Stimulated activated CD8-positive, alpha-beta memory T cell treated with anti-CD3 and anti-CD28 coated beads, Interleukin-15, amount 100 ng/mL, for 1 hour (primary cell): ENCODE measurements at regions not wholly inside any gene's neighbourhood (a gene's known extent, or its start where the extent isn't known, plus 50 kb on each side); places are given as distances from the start of the nearest gene placed in this dataset.

Experiments
- DNase-seq: peaks from one replicate; pipeline ENCODE4 v3.0.0-alpha.2; 2020; ENCODE audit warnings: low read depth

DNA sequence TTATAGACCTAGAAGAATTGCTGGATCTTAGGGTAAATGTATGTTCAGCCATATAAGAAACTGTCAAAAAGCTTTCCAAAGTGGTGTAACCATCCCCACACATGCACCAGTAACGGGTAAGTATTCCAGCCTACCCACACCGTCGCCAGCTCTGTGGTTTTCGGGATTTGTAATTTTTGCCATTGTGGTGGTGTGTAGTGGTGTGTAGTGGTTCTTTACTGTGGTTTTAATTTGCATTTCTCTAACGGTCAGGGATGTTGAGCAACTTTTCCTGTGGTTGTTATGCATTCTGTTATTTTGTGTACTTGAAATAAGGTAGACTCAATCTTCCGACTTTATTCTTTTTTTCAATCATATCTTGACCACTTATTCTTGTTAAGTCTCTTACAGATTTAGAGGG is 342.4 kb upstream of the AJAP1 start:
- DNase-seq, result no peak

DNA sequence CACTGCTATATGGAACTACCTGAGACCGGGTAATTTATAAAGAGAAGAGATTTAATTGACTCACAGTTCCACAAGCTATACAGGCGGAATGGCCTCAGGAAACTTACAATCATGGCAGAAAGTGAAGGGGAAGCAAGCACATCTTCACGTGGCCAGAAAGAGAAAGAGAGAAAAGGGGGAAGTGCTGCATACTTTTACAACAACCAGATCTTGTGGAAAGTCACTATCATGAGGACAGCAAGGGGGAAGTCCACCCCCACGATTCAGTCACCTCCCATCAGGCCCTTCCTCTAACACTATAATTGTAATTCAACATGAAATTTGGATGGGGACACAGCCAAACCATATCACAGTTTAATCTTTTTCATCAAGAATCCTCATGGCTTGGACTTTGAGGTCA is 339.2 kb upstream of the AJAP1 start:
- DNase-seq, result no peak

- no peak for DNase-seq
These were observed 337.2 kb upstream of the AJAP1 start for GRCh38 chr1:4317207-4317606.

- DNase-seq, result no peak
These were observed 335.7 kb upstream of the AJAP1 start for GRCh38 chr1:4318720-4319119.

DNA sequence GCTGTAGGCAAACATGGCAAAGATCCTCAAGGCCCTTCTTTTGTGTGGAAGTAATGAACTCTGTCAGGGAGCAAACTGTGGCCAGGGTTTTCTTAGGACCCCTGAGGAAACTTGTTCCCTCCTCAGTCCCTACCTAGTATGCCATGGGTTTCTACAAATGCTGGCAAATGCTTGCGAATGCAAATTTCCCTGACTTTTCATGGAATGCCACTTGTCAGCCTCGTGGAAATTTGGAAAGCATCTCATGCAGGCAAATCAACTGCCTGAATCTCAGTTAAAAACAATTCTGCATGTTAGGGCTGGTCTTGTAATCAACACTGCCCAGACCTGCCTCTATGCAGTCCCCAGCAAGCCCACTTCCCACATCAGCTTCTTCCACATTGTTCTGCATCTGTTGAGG is 334.9 kb upstream of the AJAP1 start:
- DNase-seq, result no peak

DNA sequence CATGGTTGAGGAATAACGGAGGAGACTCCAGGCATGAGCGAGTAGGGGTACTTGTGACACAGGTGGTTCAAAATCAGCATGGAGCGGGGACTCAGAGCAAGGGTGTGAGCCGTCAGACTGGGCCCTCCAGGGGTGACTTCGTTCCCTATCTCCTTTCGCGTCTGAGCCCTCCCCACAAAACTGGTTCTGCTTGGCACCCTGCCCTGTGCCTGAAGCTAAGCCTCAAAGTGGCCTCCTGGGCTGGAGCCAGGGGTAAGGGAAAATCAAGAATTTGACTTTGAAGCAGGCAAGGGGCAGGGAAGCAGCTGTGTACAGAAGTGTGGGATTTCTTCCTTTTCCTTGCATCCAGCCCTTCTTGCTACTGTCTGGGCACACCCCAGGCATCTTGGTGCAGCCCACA is 331.5 kb upstream of the AJAP1 start:
- no peak for DNase-seq

DNA sequence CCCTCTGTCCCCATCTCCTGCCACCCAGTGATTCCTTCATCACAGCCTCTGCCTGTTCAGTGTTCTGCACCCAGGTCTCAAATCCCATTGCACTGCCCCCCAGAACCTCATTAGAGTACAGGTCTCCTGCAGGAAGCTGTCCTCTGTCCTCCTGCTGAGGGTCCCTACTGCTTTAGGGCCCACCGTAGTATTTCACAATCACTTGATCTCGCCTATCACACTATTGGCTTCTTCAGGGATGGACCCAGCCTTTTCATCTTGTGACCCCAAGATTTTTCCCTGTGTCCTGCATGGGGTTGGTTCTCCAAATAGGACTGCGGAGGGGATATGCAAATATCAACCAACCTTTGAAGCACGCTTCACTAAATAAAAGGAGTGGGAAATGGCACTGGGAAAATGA is 331.1 kb upstream of the AJAP1 start:
- DNase-seq, result no peak

DNA sequence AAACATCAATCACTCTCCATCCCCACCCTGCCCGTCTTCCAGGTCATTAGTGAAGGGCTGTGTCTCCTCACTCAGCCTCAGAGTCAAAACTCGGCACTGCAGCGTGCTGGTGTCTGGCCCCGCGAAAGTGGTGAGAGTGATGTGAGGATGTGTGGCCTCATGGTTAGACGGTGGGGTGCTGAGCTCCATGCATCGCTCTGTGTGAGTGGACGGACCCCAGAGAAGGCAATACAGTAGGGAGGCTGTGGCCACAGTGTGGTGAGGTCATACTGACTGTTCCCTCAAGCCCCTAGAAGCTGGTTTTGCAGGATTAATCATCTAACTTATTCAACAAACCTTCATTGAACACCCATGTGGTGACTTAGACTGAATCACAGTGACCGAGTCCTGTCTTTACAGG is 329.9 kb upstream of the AJAP1 start:
- DNase-seq, result no peak

- DNase-seq, result no peak
These were observed 327.3 kb upstream of the AJAP1 start for GRCh38 chr1:4327142-4327541.

DNA sequence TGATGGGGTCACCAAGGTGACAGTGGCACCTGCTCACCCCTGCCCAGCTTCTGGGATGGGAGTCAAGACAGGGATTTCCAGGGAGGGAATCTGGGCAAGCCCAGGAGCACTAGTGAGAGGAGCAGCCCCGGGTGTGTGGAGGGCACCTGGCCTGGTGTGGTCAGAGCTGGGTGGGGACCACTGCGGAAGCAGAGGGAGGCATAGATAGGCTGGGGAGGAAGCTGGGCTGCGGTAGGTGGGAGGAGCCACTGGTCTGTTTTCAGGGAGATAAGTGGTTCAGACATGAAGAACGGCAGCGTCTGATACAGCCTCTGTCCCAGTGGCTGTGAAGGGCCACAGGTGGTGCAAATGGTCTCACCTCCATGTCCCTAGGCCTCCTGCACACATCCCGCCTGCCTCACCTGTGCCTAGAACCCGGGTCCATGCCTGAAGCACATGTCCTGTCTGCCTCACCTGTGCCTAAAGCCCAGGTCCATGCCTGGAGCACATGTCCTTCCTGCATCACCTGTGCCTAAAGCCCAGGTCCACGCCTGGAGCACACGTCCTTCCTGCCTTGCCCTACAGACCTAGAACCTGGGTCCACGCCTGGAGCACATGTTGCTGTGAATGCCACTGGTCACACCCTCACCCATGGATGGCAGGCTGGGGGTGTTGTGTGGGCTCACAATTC is 325.9 kb upstream of the AJAP1 start:
- no peak for DNase-seq

GRCh38 chr1:4330805-4331766 is 323.3 kb upstream of the AJAP1 start:
- DNase-seq, result no peak

DNA sequence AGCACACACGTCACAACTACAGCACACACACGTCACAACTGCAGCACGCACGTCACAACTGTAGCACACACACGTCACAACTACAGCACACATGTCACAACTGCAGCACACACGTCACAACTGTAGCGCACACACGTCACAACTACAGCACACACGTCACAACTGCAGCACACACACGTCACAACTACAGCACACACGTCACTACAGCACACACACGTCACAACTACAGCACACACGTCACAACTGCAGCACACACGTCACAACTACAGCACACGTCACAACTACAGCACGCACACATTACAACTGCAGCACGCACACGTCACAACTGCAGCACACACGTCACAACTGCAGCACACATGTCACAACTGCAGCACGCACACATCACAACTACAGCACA is 322.6 kb upstream of the AJAP1 start:
- DNase-seq, result no peak

GRCh38 chr1:4336507-4336906 is 317.9 kb upstream of the AJAP1 start:
- no peak for DNase-seq

- no peak for DNase-seq
These were observed 313.0 kb upstream of the AJAP1 start for GRCh38 chr1:4341421-4341820.

- DNase-seq, result no peak
These were observed 310.2 kb upstream of the AJAP1 start for GRCh38 chr1:4344065-4344732.

DNA sequence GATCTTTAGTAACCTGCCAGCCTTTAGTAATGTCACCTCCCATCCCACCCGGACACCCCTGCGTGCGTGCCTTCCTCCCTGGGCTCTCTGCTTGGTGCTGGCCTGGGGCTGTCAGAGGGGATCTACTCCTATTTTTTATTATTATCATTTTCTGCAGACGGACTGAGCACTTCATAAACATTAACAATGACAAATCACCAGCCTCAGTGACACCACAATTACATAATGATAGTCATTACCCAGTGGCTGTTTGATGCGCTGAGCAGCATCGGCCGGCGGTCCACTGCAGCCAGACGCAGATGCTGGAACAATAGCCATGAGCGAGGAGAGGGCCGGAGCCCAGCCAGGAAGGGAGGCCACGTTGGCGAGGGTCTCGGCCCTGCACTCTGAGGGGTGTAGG is 309.3 kb upstream of the AJAP1 start:
- DNase-seq, result no peak

DNA sequence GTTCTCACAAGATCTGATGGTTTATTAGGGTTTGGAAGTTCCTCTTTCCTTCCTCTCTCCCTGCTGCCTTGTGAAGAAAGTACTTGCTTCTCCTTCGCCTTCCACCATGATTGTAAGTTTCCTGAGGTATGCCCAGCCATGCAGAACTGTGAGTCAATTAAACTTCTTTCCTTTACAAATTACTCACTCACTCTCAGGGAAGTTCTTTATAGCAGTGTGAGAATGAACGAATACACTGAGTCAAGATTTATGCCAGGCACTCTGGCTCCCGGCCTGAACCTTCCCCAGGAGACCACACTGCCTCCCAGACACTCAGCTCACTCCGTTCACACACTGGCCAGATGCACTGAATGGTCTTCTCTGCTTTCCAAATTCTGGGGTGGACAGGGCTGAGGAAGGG is 308.3 kb upstream of the AJAP1 start:
- DNase-seq, result no peak

GRCh38 chr1:4351453-4351852 is 303.0 kb upstream of the AJAP1 start:
- no peak for DNase-seq

- DNase-seq, result no peak
These were observed 301.1 kb upstream of the AJAP1 start for GRCh38 chr1:4353090-4353856.

DNA sequence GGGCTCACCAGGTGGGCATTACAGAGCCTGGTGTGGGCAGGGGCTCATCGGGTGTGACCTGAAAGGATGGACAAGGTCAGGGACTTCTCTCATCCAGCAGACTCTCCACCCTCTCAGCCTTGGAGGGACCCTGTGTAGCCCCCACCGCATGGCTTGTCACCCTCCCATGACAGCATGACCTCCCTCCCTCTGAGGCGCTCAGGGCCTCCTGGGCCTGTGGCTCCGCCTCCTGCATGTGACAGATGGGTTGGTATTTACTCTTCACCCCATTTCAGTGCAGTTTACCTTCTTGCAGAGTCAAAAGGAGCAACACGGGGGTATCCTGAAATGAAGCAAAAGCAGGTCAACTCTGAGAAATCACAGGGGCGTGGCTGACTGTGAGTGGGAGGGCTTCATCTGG is 298.6 kb upstream of the AJAP1 start:
- no peak for DNase-seq

GRCh38 chr1:4362314-4363044 is 291.9 kb upstream of the AJAP1 start:
- no peak for DNase-seq

DNA sequence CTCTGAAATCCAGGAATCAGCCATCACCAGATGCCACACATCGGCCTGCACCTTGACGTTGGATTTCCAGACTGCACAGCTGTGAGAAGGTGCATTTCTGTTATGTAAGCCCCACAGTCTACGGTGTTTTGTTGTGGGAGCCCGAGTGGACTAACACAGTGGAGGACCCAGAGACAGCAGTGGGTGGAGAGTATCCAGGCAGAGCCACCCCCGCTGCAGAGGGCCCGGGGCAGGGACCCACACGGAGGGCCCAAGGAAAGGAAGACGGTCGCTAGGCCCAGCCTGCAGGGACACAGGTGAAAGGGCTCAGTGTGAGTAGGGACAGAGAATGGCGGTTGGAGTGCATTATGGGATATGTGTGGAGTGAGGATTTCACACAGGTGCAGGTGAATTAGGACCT is 288.3 kb upstream of the AJAP1 start:
- DNase-seq, result no peak
